ENCODE measurements at regions not wholly inside any gene's neighbourhood (a gene's known extent, or its start where the extent isn't known, plus 50 kb on each side); places are given as distances from the start of the nearest gene placed in this dataset.
"Not testable (repeated sequence)": the region's sequence is repeated elsewhere in the genome, so short reads cannot be mapped to it uniquely, and the experiment has no call there.

DNA sequence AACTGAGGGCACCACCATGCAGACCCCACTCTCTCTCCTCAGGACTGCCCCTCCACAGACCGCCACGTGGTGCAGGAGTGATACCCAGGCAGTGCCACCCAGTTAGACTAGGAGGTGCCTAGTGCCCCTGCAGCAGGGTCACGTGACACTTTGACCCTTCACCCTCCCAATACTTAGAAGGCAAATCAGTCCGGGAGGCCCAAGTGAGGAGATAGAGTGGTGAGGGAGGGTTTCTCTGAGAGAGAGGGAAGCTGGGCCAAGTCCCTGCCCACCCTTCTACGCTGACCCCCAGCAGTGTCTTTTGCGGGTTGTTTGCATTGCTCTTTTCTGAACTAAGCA lies 84.6 kb downstream of the BUD13 start:
- no peak for TF ChIP-seq GATA1 (IDR thresholded peaks at IDR 0.05; ENCODE audit: low read depth, low read length)
- TF ChIP-seq POLR2A (IDR thresholded peaks at IDR 0.05; ENCODE audit: low read length), result no peak
- no peak for DNase-seq

GRCh38 chr11:116687458-116688201 lies 85.2 kb downstream of the BUD13 start:
- no peak for DNase-seq
- TF ChIP-seq POLR2A (IDR thresholded peaks at IDR 0.05; ENCODE audit: low read length) (no peak), GATA1 (IDR thresholded peaks at IDR 0.05; ENCODE audit: low read depth, low read length) (no peak)

DNA sequence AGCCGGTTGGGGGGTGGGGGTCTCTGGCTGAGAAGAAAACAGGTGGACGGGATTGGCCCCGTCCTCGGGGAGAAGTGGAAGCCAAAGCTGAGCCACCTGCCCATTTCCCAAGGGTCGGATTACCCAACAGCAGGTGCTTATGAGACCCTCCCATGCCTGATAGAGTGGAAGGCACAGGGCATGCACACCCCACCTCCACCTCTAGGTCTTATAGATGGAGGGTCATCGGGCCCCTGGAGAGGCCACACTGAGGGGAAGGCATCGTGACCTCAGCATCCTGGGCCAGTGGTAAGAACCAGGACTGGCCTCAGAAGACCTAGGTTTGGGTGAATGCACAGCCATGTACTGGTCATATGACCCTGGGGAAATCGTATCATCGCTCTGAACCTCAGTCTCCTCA lies 85.9 kb downstream of the BUD13 start:
- DNase-seq, result no peak
- no peak for TF ChIP-seq GATA1 (IDR thresholded peaks at IDR 0.05; ENCODE audit: low read depth, low read length)
- no peak for TF ChIP-seq POLR2A (IDR thresholded peaks at IDR 0.05; ENCODE audit: low read length)

GRCh38 chr11:116683982-116684381 lies 88.8 kb downstream of the BUD13 start:
- TF ChIP-seq GATA1 (IDR thresholded peaks at IDR 0.05; ENCODE audit: low read depth, low read length), result no peak
- no peak for TF ChIP-seq POLR2A (IDR thresholded peaks at IDR 0.05; ENCODE audit: low read length)
- DNase-seq, result no peak

DNA sequence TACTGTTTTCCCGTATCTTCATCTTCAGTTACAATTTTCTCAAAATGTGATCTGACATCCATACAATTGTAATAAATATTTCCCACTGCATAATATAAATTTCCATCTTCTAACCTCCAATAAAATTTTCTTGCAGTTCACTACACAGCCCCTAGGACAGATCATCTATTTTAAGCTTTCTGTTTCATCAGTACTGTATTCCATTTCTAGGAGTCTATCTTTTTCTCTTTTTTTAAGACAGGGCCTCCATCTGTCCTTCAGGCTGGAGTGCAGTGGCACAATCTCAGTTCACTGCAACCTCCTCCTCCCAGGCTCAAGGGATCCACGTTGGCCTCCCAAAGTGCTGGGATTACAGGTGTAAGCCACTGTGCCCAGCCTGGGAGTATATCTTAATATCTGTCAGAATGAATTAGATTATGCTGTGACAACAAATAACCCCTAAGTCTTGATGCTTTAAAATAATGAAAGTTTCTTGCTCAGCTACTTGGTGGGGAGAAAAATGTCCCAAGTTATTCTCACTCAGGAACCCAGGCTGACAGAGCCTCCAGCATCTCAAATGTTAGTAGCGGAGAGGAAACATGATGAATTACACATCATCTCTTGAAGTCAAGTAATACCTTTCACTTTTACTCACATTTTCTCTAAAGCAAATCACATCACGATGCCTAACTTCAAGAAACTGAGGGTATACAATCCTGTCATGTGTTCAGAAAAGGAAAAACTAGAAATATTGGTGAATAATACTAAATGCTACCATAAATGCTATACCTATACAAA lies 92.2 kb downstream of the BUD13 start:
- no peak for TF ChIP-seq GATA1 (IDR thresholded peaks at IDR 0.05; ENCODE audit: low read depth, low read length)
- no peak for TF ChIP-seq POLR2A (IDR thresholded peaks at IDR 0.05; ENCODE audit: low read length)
- no peak for DNase-seq

GRCh38 chr11:116678887-116679286 lies 93.9 kb downstream of the BUD13 start:
- no peak for DNase-seq
- no peak for TF ChIP-seq GATA1 (IDR thresholded peaks at IDR 0.05; ENCODE audit: low read depth, low read length)
- no peak for TF ChIP-seq POLR2A (IDR thresholded peaks at IDR 0.05; ENCODE audit: low read length)

DNA sequence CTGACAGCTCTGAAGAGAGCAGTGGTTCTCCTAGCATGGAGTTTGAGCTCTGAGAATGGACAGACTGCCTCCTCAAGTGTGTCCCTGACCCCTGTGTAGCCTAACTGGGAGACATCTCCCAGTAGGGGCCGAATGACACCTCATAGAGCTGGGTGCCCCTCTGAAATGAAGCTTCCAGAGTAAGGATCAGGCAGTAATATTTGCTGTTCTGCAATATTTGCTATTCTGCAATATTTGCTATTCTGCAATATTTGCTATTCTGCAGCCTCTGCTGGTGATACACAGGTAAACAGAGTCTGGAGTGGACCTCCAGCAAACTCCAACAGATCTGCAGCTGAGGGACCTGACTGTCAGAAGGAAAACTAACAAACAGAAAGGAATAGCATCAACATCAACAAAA lies 105.5 kb downstream of the BUD13 start:
- not testable (repeated sequence) for DNase-seq

DNA sequence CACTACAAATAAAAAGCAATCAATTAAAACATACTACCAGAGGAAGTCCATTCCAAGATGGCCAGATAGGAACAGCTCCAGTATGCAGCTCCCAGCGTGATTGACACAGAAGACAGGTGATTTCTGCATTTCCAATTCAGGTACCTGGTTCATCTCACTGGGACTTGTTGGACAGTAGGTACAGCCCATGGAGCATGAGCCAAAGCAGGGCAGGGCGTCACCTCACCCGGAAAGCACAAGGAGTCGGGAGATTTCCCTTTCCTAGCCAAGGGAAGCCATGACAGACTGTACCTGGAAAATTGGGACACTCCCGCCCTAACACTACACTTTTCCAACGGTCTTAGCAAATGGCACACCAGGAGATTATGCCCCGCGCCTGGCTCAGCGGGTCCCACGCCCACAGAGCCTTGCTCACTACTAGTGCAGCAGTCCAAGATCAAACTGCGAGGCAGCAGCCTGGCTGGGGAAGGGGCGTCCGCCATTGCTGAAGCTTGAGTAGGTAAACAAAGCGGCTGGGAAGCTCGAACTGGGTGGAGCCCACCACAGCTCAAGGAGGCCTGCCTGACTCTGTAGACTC lies 106.0 kb downstream of the BUD13 start:
- not testable (repeated sequence) for DNase-seq

DNA sequence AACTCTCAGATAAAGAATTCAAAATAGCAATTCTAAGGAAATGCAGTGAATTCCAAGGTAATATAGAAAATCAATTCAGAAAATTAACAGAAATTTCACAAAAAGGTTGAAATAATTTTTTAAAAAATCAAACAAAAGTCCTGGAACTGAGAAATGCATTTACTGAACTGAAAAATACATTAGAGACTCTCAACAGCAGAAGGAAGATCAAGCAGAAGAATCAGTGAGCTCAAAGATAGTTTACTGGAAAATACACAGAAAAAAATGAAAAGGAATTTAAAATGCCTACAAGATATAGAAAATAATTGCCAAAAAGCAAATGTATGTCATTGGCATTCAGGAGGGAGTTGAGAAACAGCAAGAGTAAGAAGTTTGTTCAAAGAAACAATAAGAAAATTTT lies 107.3 kb downstream of the BUD13 start:
- TF ChIP-seq GATA1 (IDR thresholded peaks at IDR 0.05; ENCODE audit: low read depth, low read length) (no peak), POLR2A (IDR thresholded peaks at IDR 0.05; ENCODE audit: low read length) (no peak)
- DNase-seq, result no peak

- no peak for DNase-seq
These were observed 111.7 kb downstream of the BUD13 start for GRCh38 chr11:116661056-116661455.

GRCh38 chr11:116660011-116660410 lies 112.8 kb downstream of the BUD13 start:
- TF ChIP-seq POLR2A (IDR thresholded peaks at IDR 0.05; ENCODE audit: low read length), result no peak
- no peak for TF ChIP-seq GATA1 (IDR thresholded peaks at IDR 0.05; ENCODE audit: low read depth, low read length)
- no peak for DNase-seq

More at GRCh38 chr11:116661056-116661455, 111.7 kb downstream of the BUD13 start:
- TF ChIP-seq GATA1 (IDR thresholded peaks at IDR 0.05; ENCODE audit: low read depth, low read length), result no peak
- no peak for TF ChIP-seq POLR2A (IDR thresholded peaks at IDR 0.05; ENCODE audit: low read length)

- DNase-seq, result no peak
- no peak for TF ChIP-seq GATA1 (IDR thresholded peaks at IDR 0.05; ENCODE audit: low read depth, low read length)
- no peak for TF ChIP-seq POLR2A (IDR thresholded peaks at IDR 0.05; ENCODE audit: low read length)
These were observed 113.8 kb downstream of the BUD13 start for GRCh38 chr11:116658876-116659535.

DNA sequence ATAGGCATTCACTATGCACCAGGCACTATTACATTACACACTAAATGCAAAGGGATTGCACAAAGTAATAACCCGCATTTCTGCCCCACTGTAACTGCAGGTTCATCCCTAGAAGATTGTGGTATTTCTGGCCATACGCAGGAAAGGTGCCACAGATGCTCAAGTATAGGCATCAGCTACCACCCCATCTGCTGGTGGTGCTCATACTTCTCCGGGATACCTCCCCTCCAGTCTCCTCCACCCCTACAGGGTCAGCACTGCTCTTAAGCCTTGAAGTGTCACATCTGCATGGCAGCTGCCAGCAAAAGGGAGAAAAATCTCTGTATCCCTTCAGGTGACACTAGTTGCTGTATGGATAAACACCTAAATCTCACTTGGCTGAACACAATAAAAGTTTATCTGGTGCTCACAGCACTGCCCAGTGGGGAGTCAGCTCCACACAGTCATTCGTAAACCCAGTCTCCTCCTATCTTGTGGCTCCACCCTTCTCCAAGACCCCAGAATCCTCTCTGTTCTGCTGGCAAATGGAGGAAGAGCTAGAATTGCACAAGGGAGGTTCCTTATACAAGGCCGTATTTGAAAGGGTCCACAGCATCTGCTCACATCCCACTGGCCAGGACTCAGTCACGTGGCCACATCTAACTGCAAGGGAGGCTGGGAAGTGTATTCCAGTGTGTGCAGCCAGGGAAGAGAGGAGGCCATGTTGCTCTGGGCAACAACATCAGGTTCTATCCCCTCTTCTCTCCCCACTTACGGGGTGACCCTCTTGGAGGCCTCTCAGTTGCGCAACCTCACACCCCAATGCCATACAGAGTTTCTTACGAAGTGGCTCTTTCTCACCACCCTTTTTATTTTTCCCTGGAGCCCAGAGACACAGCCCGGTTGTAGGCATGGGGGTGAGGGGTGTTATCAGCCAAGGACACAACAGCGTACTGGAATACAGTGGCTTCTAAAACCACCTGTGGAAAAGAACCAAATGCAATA lies 114.7 kb downstream of the BUD13 start:
- no peak for DNase-seq
- TF ChIP-seq GATA1 (IDR thresholded peaks at IDR 0.05; ENCODE audit: low read depth, low read length), result no peak
- TF ChIP-seq POLR2A (IDR thresholded peaks at IDR 0.05; ENCODE audit: low read length), result no peak

Data from erythroblast (primary cell).